NT2/D1 (cell line): ENCODE measurements at regions not wholly inside any gene's neighbourhood (a gene's known extent, or its start where the extent isn't known, plus 50 kb on each side); places are given as distances from the start of the nearest gene placed in this dataset.
"Not testable (repeated sequence)": the region's sequence is repeated elsewhere in the genome, so short reads cannot be mapped to it uniquely, and the experiment has no call there.

Experiments
- DNase-seq: peaks from one replicate; pipeline ENCODE4 v3.0.0-alpha.2; 2011; ENCODE audit warnings: low read depth, low spot score
- H3K27me3 ChIP-seq: 2 replicates; pipeline ENCODE4 v1.6.0; 2011; ENCODE audit warnings: mild to moderate bottlenecking; ENCODE audit not compliant: insufficient read length, insufficient read depth
- H3K36me3 ChIP-seq: 2 replicates; pipeline ENCODE4 v1.6.1; 2011; ENCODE audit warnings: mild to moderate bottlenecking, low read length, mixed read lengths; ENCODE audit not compliant: insufficient read depth, insufficient read length
- H3K4me1 ChIP-seq: 2 replicates; pipeline ENCODE4 v1.5.1; 2011; ENCODE audit not compliant: insufficient read depth, insufficient read length
- H3K4me3 ChIP-seq: 2 replicates; pipeline ENCODE4 v1.5.1; 2011; ENCODE audit warnings: low read depth; ENCODE audit not compliant: insufficient read length
- H3K9ac ChIP-seq: 2 replicates; pipeline ENCODE4 v1.6.0; 2011; ENCODE audit warnings: low read depth; ENCODE audit not compliant: insufficient read length
- H3K9me3 ChIP-seq: 2 replicates; pipeline ENCODE4 v1.5.1; 2011; ENCODE audit warnings: mild to moderate bottlenecking, low read length; ENCODE audit not compliant: insufficient read depth
- SUZ12 ChIP-seq: IDR thresholded peaks from 2 replicates; pipeline ENCODE4 v1.6.1; 2011; ENCODE audit not compliant: insufficient read length, insufficient read depth; ENCODE audit errors: extremely low read depth
- YY1 ChIP-seq: IDR thresholded peaks from 2 replicates; pipeline ENCODE4 v1.6.1; 2011; ENCODE audit not compliant: insufficient read length, insufficient read depth
- ZNF274 ChIP-seq: IDR thresholded peaks from 2 replicates; pipeline ENCODE4 v1.6.1; 2011; ENCODE audit warnings: mild to moderate bottlenecking, low read depth, low read length

DNA sequence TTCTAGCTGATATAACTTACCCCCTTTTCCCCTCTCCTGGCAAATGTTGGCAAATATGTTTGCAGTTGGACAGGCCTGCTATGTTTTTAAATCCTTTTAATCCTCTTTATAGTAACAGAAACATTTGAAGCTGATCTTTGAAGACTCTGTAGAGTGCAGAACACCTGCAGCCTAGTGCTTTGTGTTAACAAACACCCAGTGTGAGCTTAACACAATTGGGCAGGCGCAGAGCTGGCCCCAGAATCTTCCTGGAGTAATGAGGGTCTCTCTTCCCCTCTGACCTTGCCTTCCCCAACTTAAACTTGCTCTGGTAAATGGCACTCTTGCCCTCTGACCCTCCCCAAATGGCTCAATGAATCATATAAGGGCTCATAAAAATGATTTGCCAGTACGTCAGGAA is 247.9 kb upstream of the LYPLAL1 start:
- no peaks in the 10 kb centered on the region for H3K36me3 ChIP-seq
- DNase-seq: no peak
- TF ChIP-seq SUZ12: no peak
- TF ChIP-seq ZNF274: no peak
- no peak for TF ChIP-seq YY1
- no peak overlapping the region for H3K9ac ChIP-seq
- no peaks in the 10 kb centered on the region for H3K4me1 ChIP-seq
- H3K9me3 ChIP-seq: no peaks in the 10 kb centered on the region
- H3K4me3 ChIP-seq: no peak overlapping the region
- H3K27me3 ChIP-seq: no peaks in the 10 kb centered on the region

DNA sequence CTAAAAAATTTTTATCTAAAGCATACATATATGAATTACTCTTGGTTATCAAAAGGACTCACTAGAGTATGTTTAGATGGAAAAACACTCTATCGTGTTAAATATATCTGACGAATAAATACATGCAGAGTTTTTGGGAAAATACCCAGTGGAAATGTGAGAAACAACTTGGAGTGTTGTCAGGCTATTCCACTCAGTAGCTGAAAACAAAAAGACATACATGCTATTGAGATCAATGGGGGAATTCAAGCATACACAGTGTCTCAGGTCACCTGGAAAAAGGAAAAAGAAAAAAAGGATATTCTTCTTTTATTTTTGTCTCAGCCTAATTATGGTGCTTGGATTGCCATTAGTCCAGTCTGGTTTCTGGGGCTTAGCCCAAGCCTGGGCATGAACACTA is 247.0 kb upstream of the LYPLAL1 start:
- DNase-seq: no peak
- Histone ChIP-seq H3K9me3 (no peaks in the 10 kb centered on the region), H3K36me3 (no peaks in the 10 kb centered on the region), H3K4me3 (no peak overlapping the region), H3K27me3 (no peaks in the 10 kb centered on the region), H3K4me1 (no peaks in the 10 kb centered on the region), H3K9ac (no peak overlapping the region)
- TF ChIP-seq SUZ12 (no peak), YY1 (no peak), ZNF274 (no peak)

- no peaks in the 10 kb centered on the region for H3K36me3 ChIP-seq
- no peak overlapping the region for H3K4me3 ChIP-seq
- no peaks in the 10 kb centered on the region for H3K27me3 ChIP-seq
- H3K9me3 ChIP-seq: no peaks in the 10 kb centered on the region
- TF ChIP-seq ZNF274: no peak
- TF ChIP-seq YY1: no peak
- TF ChIP-seq SUZ12: no peak
- DNase-seq: no peak
- H3K9ac ChIP-seq: no peak overlapping the region
- H3K4me1 ChIP-seq: no peaks in the 10 kb centered on the region
Observed at GRCh38 chr1:218930000-218930399, 243.7 kb upstream of the LYPLAL1 start.

GRCh38 chr1:218930472-218931241 is 243.0 kb upstream of the LYPLAL1 start:
- Histone ChIP-seq H3K4me1 (no peaks in the 10 kb centered on the region), H3K36me3 (no peaks in the 10 kb centered on the region), H3K4me3 (no peak overlapping the region), H3K9me3 (no peaks in the 10 kb centered on the region), H3K27me3 (no peaks in the 10 kb centered on the region), H3K9ac (no peak overlapping the region)
- DNase-seq: no peak
- TF ChIP-seq YY1: no peak
- no peak for TF ChIP-seq ZNF274
- no peak for TF ChIP-seq SUZ12

DNA sequence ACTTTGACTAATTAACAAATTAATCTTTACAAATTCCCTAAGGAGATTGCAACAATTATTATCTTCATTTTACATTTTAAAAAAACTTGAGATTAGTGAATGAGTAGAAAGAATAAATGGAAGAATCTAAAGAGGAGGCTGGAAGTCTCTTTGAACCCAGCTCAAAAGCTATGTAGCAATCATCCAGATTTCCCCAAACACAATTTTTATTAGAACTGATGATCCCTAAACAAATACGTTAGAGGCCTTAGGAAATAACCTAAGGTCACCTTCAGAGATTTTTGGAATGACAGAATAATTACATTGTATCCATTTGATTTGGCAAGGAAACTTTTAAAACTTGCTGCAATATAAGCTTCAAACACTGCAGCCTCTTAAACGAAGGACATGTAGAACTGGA is 242.4 kb upstream of the LYPLAL1 start:
- Histone ChIP-seq H3K4me1 (no peaks in the 10 kb centered on the region), H3K9me3 (no peaks in the 10 kb centered on the region), H3K4me3 (no peak overlapping the region), H3K9ac (no peak overlapping the region), H3K36me3 (no peaks in the 10 kb centered on the region), H3K27me3 (no peaks in the 10 kb centered on the region)
- TF ChIP-seq ZNF274: no peak
- TF ChIP-seq YY1: no peak
- TF ChIP-seq SUZ12: no peak
- no peak for DNase-seq

DNA sequence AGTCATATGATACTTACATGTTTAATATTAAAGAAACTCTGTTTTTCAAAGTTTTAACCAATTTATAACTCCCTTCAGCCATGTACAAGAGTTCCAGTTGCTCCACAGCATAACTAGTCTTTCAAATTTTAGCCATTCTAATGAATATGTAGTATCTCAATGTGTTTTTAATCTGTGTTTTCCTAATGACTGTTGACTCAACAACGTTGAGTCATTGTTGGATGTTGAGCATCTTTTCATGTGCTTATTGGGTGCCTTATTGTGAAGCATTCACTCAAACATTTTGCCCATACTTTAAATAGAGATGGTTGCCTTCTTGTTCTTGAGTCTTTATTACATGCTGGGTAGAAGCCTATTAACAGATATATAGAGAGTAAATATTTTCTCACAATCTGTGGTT is 240.2 kb upstream of the LYPLAL1 start:
- H3K27me3 ChIP-seq: no peaks in the 10 kb centered on the region
- H3K9me3 ChIP-seq: no peaks in the 10 kb centered on the region
- no peaks in the 10 kb centered on the region for H3K4me1 ChIP-seq
- no peak for DNase-seq
- H3K36me3 ChIP-seq: no peaks in the 10 kb centered on the region
- no peak for TF ChIP-seq SUZ12
- TF ChIP-seq YY1: no peak
- H3K9ac ChIP-seq: no peak overlapping the region
- no peak overlapping the region for H3K4me3 ChIP-seq

GRCh38 chr1:218935408-218935807 is 238.3 kb upstream of the LYPLAL1 start:
- not testable (repeated sequence) for H3K36me3 ChIP-seq, H3K9ac ChIP-seq, H3K9me3 ChIP-seq, H3K4me1 ChIP-seq, H3K27me3 ChIP-seq, H3K4me3 ChIP-seq, DNase-seq
